ENCODE measurements at regions not wholly inside any gene's neighbourhood (a gene's known extent, or its start where the extent isn't known, plus 50 kb on each side); places are given as distances from the start of the nearest gene placed in this dataset.

- H3K79me2 ChIP-seq (ENCODE audit: insufficient read depth, low read depth): no peaks in the 10 kb centered on the region
- H3K4me1 ChIP-seq (ENCODE audit: low read depth, poor library complexity, severe bottlenecking): peaks cover 45% of the 10 kb centered on the region
- TF ChIP-seq CTCF (conservative IDR thresholded peaks at IDR 0.05; ENCODE audit: low read depth, low read length): no peak
- H3K9ac ChIP-seq: no peak overlapping the region
- H3K4me2 ChIP-seq: peak overlapping the region; percentile 9; the same call in 1 of the 2 replicates
- H3K4me3 ChIP-seq (IDR thresholded peaks at IDR 0.05; ENCODE audit: insufficient read depth, low read depth, low read length): no peak overlapping the region
- H3K27me3 ChIP-seq (ENCODE audit: insufficient read depth, low read depth): no peaks in the 10 kb centered on the region
- H3K27ac ChIP-seq: no peak overlapping the region
- H2AFZ ChIP-seq (ENCODE audit: low read depth): no peak overlapping the region
- no peaks in the 10 kb centered on the region for H4K20me1 ChIP-seq (ENCODE audit: insufficient read depth)
- no peaks in the 10 kb centered on the region for H3K36me3 ChIP-seq (ENCODE audit: insufficient read depth)
Observed at GRCh38 chr4:12645732-12646131, 838.4 kb downstream of the RAB28 start.

- Histone ChIP-seq H3K27me3 (ENCODE audit: insufficient read depth, low read depth) (no peaks in the 10 kb centered on the region), H3K79me2 (ENCODE audit: insufficient read depth, low read depth) (no peaks in the 10 kb centered on the region), H3K9ac (no peak overlapping the region), H2AFZ (ENCODE audit: low read depth) (no peak overlapping the region), H3K36me3 (ENCODE audit: insufficient read depth) (no peaks in the 10 kb centered on the region), H4K20me1 (ENCODE audit: insufficient read depth) (no peaks in the 10 kb centered on the region), H3K4me3 (IDR thresholded peaks at IDR 0.05; ENCODE audit: insufficient read depth, low read depth, low read length) (no peak overlapping the region), H3K27ac (no peak overlapping the region), H3K4me1 (ENCODE audit: low read depth, poor library complexity, severe bottlenecking) (peaks cover 45% of the 10 kb centered on the region), H3K4me2 (no peak overlapping the region)
- no peak for TF ChIP-seq CTCF (conservative IDR thresholded peaks at IDR 0.05; ENCODE audit: low read depth, low read length)
Observed at GRCh38 chr4:12644261-12644660, 839.9 kb downstream of the RAB28 start.

- Histone ChIP-seq H3K27me3 (ENCODE audit: insufficient read depth, low read depth) (no peaks in the 10 kb centered on the region), H3K27ac (peak overlapping the region; percentile 99), H3K9ac (peak overlapping the region; percentile 71), H2AFZ (ENCODE audit: low read depth) (no peak overlapping the region), H3K4me2 (peak overlapping the region; percentile 78), H3K4me1 (ENCODE audit: low read depth, poor library complexity, severe bottlenecking) (peaks cover 45% of the 10 kb centered on the region), H3K79me2 (ENCODE audit: insufficient read depth, low read depth) (no peaks in the 10 kb centered on the region), H4K20me1 (ENCODE audit: insufficient read depth) (no peaks in the 10 kb centered on the region), H3K36me3 (ENCODE audit: insufficient read depth) (no peaks in the 10 kb centered on the region), H3K4me3 (IDR thresholded peaks at IDR 0.05; ENCODE audit: insufficient read depth, low read depth, low read length) (no peak overlapping the region)
- TF ChIP-seq CTCF (conservative IDR thresholded peaks at IDR 0.05; ENCODE audit: low read depth, low read length): no peak
Observed at GRCh38 chr4:12636191-12636590, 847.9 kb downstream of the RAB28 start.

- Histone ChIP-seq H3K27me3 (ENCODE audit: insufficient read depth, low read depth) (no peaks in the 10 kb centered on the region), H3K36me3 (ENCODE audit: insufficient read depth) (no peaks in the 10 kb centered on the region), H3K9ac (peak overlapping the region; percentile 71), H4K20me1 (ENCODE audit: insufficient read depth) (no peaks in the 10 kb centered on the region), H3K4me1 (ENCODE audit: low read depth, poor library complexity, severe bottlenecking) (peaks cover 45% of the 10 kb centered on the region), H2AFZ (ENCODE audit: low read depth) (no peak overlapping the region), H3K79me2 (ENCODE audit: insufficient read depth, low read depth) (no peaks in the 10 kb centered on the region), H3K4me3 (IDR thresholded peaks at IDR 0.05; ENCODE audit: insufficient read depth, low read depth, low read length) (no peak overlapping the region), H3K27ac (peak overlapping the region; percentile 99), H3K4me2 (peak overlapping the region; percentile 78)
- no peak for TF ChIP-seq CTCF (conservative IDR thresholded peaks at IDR 0.05; ENCODE audit: low read depth, low read length)
Observed at GRCh38 chr4:12635629-12636028, 848.5 kb downstream of the RAB28 start.

Measured in KMS-11 (cell line).